ENCODE measurements at regions not wholly inside any gene's neighbourhood (a gene's known extent, or its start where the extent isn't known, plus 50 kb on each side); places are given as distances from the start of the nearest gene placed in this dataset.

- no peak overlapping the region for H3K4me3 ChIP-seq (ENCODE audit: insufficient read depth, low read length, poor library complexity, severe bottlenecking)
- H3K9me2 ChIP-seq (replicated peaks; ENCODE audit: insufficient read depth, low read length), result no peaks in the 10 kb centered on the region
- H3K4me2 ChIP-seq (ENCODE audit: low read depth, low read length, poor library complexity, severe bottlenecking), result no peak overlapping the region
- no peak overlapping the region for H3K27ac ChIP-seq (ENCODE audit: low read depth, low read length)
- H3K79me2 ChIP-seq (ENCODE audit: insufficient read depth, low read length), result no peaks in the 10 kb centered on the region; the same call in 1 of the 2 replicates
- no peaks in the 10 kb centered on the region for H4K20me1 ChIP-seq (ENCODE audit: low read depth, low read length)
- no peak overlapping the region for H3K9ac ChIP-seq (ENCODE audit: low read length)
- TF ChIP-seq CTCF (IDR thresholded peaks at IDR 0.05; ENCODE audit: insufficient read depth, low read length, poor library complexity, severe bottlenecking) (no peak), EZH2phosphoT487 (conservative IDR thresholded peaks at IDR 0.05; ENCODE audit: low read length) (no peak)
- H3F3A ChIP-seq (ENCODE audit: insufficient read depth), result no peaks in the 10 kb centered on the region
- no peaks in the 10 kb centered on the region for H3K9me3 ChIP-seq (ENCODE audit: insufficient read depth, low read length)
- H2AFZ ChIP-seq (ENCODE audit: low read depth, low read length, severe bottlenecking), result no peak overlapping the region
- H3K27me3 ChIP-seq (ENCODE audit: low read length), result no peaks in the 10 kb centered on the region
- no peaks in the 10 kb centered on the region for H3K36me3 ChIP-seq (ENCODE audit: low read length)
Observed at GRCh38 chr10:64219271-64220025, 698.2 kb downstream of the REEP3 start.

- no peak overlapping the region for H3K4me3 ChIP-seq (ENCODE audit: insufficient read depth, low read length, poor library complexity, severe bottlenecking)
- TF ChIP-seq CTCF (IDR thresholded peaks at IDR 0.05; ENCODE audit: insufficient read depth, low read length, poor library complexity, severe bottlenecking) (no peak), EZH2phosphoT487 (conservative IDR thresholded peaks at IDR 0.05; ENCODE audit: low read length) (no peak)
- no peak overlapping the region for H3K4me2 ChIP-seq (ENCODE audit: low read depth, low read length, poor library complexity, severe bottlenecking)
- no peak overlapping the region for H2AFZ ChIP-seq (ENCODE audit: low read depth, low read length, severe bottlenecking)
- no peaks in the 10 kb centered on the region for H3K9me3 ChIP-seq (ENCODE audit: insufficient read depth, low read length)
- H3K36me3 ChIP-seq (ENCODE audit: low read length), result no peaks in the 10 kb centered on the region
- no peak overlapping the region for H3K27ac ChIP-seq (ENCODE audit: low read depth, low read length)
- no peaks in the 10 kb centered on the region for H3F3A ChIP-seq (ENCODE audit: insufficient read depth)
- no peak overlapping the region for H3K9ac ChIP-seq (ENCODE audit: low read length)
- H3K9me2 ChIP-seq (replicated peaks; ENCODE audit: insufficient read depth, low read length), result no peaks in the 10 kb centered on the region
- H4K20me1 ChIP-seq (ENCODE audit: low read depth, low read length), result no peaks in the 10 kb centered on the region
- H3K79me2 ChIP-seq (ENCODE audit: insufficient read depth, low read length), result no peaks in the 10 kb centered on the region
- no peaks in the 10 kb centered on the region for H3K27me3 ChIP-seq (ENCODE audit: low read length)
Observed at GRCh38 chr10:64234489-64234888, 713.3 kb downstream of the REEP3 start.

GRCh38 chr10:64257704-64258103 lies 736.5 kb downstream of the REEP3 start:
- Histone ChIP-seq H3F3A (ENCODE audit: insufficient read depth) (no peaks in the 10 kb centered on the region), H2AFZ (ENCODE audit: low read depth, low read length, severe bottlenecking) (no peak overlapping the region), H3K4me3 (ENCODE audit: insufficient read depth, low read length, poor library complexity, severe bottlenecking) (no peak overlapping the region), H3K9me3 (ENCODE audit: insufficient read depth, low read length) (no peaks in the 10 kb centered on the region), H3K9me2 (replicated peaks; ENCODE audit: insufficient read depth, low read length) (no peaks in the 10 kb centered on the region), H3K9ac (ENCODE audit: low read length) (no peak overlapping the region), H3K27me3 (ENCODE audit: low read length) (no peaks in the 10 kb centered on the region), H3K4me2 (ENCODE audit: low read depth, low read length, poor library complexity, severe bottlenecking) (no peak overlapping the region), H3K27ac (ENCODE audit: low read depth, low read length) (no peak overlapping the region), H3K79me2 (ENCODE audit: insufficient read depth, low read length) (no peaks in the 10 kb centered on the region), H3K36me3 (ENCODE audit: low read length) (no peaks in the 10 kb centered on the region), H4K20me1 (ENCODE audit: low read depth, low read length) (no peaks in the 10 kb centered on the region)
- TF ChIP-seq CTCF (IDR thresholded peaks at IDR 0.05; ENCODE audit: insufficient read depth, low read length, poor library complexity, severe bottlenecking) (no peak), EZH2phosphoT487 (conservative IDR thresholded peaks at IDR 0.05; ENCODE audit: low read length) (no peak)
